ENCODE measurements at regions not wholly inside any gene's neighbourhood (a gene's known extent, or its start where the extent isn't known, plus 50 kb on each side); places are given as distances from the start of the nearest gene placed in this dataset.
A peak's percentile ranks its signal among the peaks of the same experiment; 100 is the strongest.

DNA sequence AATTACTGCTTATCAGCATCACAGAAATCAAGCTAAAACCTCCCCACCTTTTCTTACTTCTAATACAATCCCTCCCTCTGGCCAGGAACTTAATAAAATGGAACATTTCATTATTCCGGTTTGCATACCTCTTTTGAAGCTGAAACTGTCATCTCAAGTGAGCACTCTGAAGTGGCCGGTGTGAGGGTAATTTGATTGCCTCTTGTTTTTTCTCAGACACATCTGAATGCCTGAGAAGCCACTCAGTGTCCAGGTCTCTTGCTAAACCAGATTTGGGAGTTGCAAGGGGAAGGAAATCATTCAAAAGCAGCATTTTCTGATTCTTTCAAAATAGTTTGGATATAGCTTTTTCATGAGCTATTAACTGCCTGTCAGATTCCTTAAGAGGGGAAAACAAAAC is 190.3 kb downstream of the C1D start:
- TF ChIP-seq CTCF (conservative IDR thresholded peaks at IDR 0.05; ENCODE audit: low read depth, low read length): no peak
- DNase-seq (ENCODE audit: low read depth): no peak
- H3K4me3 ChIP-seq (ENCODE audit: low read depth, low read length): no peak overlapping the region

GRCh38 chr2:67873916-67874315 is 188.9 kb downstream of the C1D start:
- TF ChIP-seq CTCF (conservative IDR thresholded peaks at IDR 0.05; ENCODE audit: low read depth, low read length): no peak
- no peak for DNase-seq (ENCODE audit: low read depth)
- H3K4me3 ChIP-seq (ENCODE audit: low read depth, low read length): no peak overlapping the region

DNA sequence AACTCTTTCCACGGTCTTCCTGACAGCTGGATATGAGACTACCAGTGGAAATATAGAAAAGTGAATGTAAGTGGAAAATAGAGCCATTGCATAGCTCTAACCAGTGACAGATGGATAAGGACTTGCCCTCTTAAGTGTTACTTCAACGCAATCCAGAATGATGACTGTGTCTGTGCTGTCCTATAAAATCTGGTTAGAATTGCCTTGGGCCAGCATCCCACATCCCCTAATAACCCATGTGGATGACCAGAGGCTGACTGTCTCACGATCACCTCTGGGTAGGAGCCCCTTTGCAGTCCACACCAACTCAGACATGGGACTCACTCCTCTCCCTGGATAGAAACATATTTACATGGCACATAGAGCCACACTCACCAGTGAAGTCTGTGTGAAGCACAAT is 186.6 kb downstream of the C1D start:
- DNase-seq (ENCODE audit: low read depth): no peak
- TF ChIP-seq CTCF (conservative IDR thresholded peaks at IDR 0.05; ENCODE audit: low read depth, low read length): no peak
- H3K4me3 ChIP-seq (ENCODE audit: low read depth, low read length): no peak overlapping the region

DNA sequence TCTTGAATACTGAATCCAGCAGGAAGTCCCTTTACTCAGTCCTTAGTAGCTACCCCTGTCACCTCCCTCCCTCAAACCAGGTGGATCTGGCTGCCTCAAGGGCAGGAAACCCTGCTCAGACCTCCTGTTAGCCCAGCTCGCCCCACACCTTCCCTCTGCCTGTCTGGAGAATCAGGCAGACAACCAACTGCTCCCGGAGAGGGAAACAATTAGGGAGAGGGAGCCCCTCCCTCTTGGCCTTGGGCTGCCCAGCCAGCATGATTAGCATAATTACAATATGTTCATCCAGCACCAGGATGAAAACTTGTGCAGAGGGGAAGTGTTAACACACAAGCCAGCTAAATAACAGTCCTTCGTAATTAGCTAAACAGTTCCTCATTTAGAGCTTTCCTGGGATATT is 185.5 kb downstream of the C1D start:
- TF ChIP-seq CTCF (conservative IDR thresholded peaks at IDR 0.05; ENCODE audit: low read depth, low read length): no peak
- H3K4me3 ChIP-seq (ENCODE audit: low read depth, low read length): no peak overlapping the region
- DNase-seq (ENCODE audit: low read depth): no peak

- DNase-seq (ENCODE audit: low read depth): no peak
- no peak overlapping the region for H3K4me3 ChIP-seq (ENCODE audit: low read depth, low read length)
- TF ChIP-seq CTCF (conservative IDR thresholded peaks at IDR 0.05; ENCODE audit: low read depth, low read length): no peak
Observed at GRCh38 chr2:67878743-67879142, 184.1 kb downstream of the C1D start.

DNA sequence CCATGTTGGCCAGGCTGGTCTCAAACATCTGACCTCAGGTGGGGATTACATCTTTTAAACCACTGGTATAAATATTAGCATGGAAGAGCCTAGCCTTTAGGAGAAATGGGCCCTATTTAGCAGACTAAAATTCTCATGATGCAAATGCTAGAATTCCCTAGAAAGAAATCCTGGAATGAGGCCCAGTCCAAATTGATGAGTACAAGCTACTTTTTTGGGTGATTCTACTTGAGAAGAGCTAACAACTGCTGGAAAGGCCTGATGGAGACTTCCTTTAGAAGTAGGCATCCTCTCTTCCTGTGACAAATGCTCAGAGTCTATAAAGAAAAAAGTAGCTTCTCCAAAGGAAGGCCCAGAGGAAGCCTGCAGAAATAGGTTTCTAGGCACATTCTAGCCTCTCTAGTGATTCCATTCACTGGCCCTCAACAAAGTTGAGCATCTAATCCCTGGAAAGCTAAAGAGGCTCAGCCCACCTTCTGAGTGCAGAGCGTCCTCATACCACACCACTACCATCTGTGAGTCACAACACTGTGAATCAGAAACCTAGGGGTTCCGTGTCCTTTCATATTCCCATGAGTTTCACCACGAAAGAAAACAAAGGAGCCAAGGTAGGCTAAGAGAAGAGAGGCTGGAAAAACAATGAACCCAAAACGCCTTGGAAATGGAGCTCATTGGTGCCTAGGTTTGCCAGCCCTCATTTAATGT is 183.1 kb downstream of the C1D start:
- no peak for TF ChIP-seq CTCF (conservative IDR thresholded peaks at IDR 0.05; ENCODE audit: low read depth, low read length)
- H3K4me3 ChIP-seq (ENCODE audit: low read depth, low read length): no peak overlapping the region
- peak; percentile 81 for DNase-seq (ENCODE audit: low read depth)

DNA sequence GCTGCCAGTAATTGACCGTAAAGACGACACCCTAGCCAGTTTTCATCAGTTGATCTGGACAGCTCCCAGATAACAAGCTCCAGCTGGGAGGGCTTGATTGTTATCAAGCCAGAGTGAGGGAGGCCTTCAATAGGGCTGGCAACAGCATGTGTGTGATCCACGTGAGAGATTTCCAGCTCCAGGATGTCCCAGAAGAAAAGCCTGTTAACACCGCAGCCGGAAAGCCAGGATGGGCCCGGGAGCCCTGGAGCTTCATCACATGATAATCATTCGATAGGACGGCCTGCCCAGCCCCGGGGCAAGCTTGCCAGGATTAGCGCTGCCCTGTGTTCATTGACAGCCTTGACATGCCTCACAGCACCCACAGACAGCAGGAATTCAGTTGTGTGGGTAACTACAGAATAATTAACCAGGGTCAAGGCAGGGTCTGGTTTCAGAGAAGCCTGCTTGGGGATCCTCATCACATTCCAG is 182.5 kb downstream of the C1D start:
- peak; percentile 98 for DNase-seq (ENCODE audit: low read depth)
- H3K4me3 ChIP-seq (ENCODE audit: low read depth, low read length): no peak overlapping the region
- TF ChIP-seq CTCF (conservative IDR thresholded peaks at IDR 0.05; ENCODE audit: low read depth, low read length): no peak
